ENCODE measurements at regions not wholly inside any gene's neighbourhood (a gene's known extent, or its start where the extent isn't known, plus 50 kb on each side); places are given as distances from the start of the nearest gene placed in this dataset.

GRCh38 chr20:11301699-11302098 lies 616.0 kb upstream of the BTBD3 start:
- TF ChIP-seq, protein P1, sequence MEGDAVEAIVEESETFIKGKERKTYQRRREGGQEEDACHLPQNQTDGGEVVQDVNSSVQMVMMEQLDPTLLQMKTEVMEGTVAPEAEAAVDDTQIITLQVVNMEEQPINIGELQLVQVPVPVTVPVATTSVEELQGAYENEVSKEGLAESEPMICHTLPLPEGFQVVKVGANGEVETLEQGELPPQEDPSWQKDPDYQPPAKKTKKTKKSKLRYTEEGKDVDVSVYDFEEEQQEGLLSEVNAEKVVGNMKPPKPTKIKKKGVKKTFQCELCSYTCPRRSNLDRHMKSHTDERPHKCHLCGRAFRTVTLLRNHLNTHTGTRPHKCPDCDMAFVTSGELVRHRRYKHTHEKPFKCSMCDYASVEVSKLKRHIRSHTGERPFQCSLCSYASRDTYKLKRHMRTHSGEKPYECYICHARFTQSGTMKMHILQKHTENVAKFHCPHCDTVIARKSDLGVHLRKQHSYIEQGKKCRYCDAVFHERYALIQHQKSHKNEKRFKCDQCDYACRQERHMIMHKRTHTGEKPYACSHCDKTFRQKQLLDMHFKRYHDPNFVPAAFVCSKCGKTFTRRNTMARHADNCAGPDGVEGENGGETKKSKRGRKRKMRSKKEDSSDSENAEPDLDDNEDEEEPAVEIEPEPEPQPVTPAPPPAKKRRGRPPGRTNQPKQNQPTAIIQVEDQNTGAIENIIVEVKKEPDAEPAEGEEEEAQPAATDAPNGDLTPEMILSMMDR (IDR thresholded peaks at IDR 0.05), result no peak
- no peak for TF ChIP-seq POLR2AphosphoS5 (IDR thresholded peaks at IDR 0.05)
- TF ChIP-seq POLR2A (IDR thresholded peaks at IDR 0.05), result no peak
- TF ChIP-seq EP300 (IDR thresholded peaks at IDR 0.05), result no peak

All from sigmoid colon (tissue), 4 donors.